ENCODE measurements at regions not wholly inside any gene's neighbourhood (a gene's known extent, or its start where the extent isn't known, plus 50 kb on each side); places are given as distances from the start of the nearest gene placed in this dataset.

DNA sequence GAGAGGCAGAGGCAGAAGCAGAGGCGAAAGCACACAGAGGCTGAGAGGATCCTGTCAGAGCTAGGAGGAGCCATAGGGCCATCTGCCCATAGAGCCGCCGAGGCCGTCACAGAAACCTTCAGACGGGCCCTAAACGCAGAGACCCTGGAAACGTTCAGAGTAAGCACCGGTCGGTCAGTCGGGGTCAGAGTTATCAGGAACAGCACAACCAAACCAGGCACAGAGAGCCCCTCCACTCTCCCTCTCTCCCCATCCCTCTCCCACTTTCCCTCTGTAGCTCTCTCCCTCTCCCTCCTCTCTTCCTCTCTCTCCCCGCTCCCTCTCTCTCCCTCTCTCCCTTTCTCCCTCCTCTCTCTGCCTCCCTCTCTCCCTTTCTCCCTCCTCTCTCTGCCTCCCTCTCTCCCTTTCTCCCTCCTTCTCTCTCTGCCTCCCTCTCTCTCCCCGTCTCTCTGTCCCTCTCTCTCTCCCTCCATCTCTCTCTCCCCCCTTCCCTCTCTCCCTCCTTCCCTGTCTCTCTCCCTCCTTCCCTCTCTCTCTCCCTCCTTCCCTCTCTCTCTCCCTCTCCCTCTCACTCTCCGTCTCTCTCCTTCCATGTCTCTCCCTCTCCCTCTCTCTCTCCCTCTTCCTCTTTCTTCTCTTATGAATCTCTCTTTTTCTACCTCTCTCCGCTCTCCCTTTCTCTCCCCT is 138.9 kb downstream of the C16orf95 start:
- H3K4me3 Mint-ChIP-seq = peak overlapping the region; percentile 12
- no peaks in the 10 kb centered on the region for H3K9me3 Mint-ChIP-seq
- no peak for DNase-seq (ENCODE audit: low spot score in 2 of 2, unreplicated experiment in 2 of 2)
- peaks cover 18% of the 10 kb centered on the region for H3K4me1 Mint-ChIP-seq
- TF ChIP-seq, protein P1, sequence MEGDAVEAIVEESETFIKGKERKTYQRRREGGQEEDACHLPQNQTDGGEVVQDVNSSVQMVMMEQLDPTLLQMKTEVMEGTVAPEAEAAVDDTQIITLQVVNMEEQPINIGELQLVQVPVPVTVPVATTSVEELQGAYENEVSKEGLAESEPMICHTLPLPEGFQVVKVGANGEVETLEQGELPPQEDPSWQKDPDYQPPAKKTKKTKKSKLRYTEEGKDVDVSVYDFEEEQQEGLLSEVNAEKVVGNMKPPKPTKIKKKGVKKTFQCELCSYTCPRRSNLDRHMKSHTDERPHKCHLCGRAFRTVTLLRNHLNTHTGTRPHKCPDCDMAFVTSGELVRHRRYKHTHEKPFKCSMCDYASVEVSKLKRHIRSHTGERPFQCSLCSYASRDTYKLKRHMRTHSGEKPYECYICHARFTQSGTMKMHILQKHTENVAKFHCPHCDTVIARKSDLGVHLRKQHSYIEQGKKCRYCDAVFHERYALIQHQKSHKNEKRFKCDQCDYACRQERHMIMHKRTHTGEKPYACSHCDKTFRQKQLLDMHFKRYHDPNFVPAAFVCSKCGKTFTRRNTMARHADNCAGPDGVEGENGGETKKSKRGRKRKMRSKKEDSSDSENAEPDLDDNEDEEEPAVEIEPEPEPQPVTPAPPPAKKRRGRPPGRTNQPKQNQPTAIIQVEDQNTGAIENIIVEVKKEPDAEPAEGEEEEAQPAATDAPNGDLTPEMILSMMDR (IDR thresholded peaks at IDR 0.05; ENCODE audit: unreplicated experiment) = no peak
- peaks cover 3% of the 10 kb centered on the region for H3K27me3 Mint-ChIP-seq (ENCODE audit: low read depth)
- H3K27ac Mint-ChIP-seq = peak overlapping the region; percentile 74
- no peaks in the 10 kb centered on the region for H3K36me3 Mint-ChIP-seq

GRCh38 chr16:87178977-87179376 is 138.2 kb downstream of the C16orf95 start:
- no peak for DNase-seq (ENCODE audit: low spot score in 2 of 2, unreplicated experiment in 2 of 2)

GRCh38 chr16:87180069-87180468 is 137.1 kb downstream of the C16orf95 start:
- peaks cover 3% of the 10 kb centered on the region for H3K27me3 Mint-ChIP-seq (ENCODE audit: low read depth)
- DNase-seq (ENCODE audit: low spot score in 2 of 2, unreplicated experiment in 2 of 2) = no peak
- TF ChIP-seq, protein P1 (IDR thresholded peaks at IDR 0.05; ENCODE audit: unreplicated experiment) = no peak
- no peaks in the 10 kb centered on the region for H3K36me3 Mint-ChIP-seq
- no peak overlapping the region for H3K27ac Mint-ChIP-seq
- H3K9me3 Mint-ChIP-seq = no peaks in the 10 kb centered on the region
- H3K4me1 Mint-ChIP-seq = peaks cover 18% of the 10 kb centered on the region
- H3K4me3 Mint-ChIP-seq = no peak overlapping the region

More at GRCh38 chr16:87178977-87179376, 138.2 kb downstream of the C16orf95 start:
- Mint-ChIP-seq H3K36me3 (no peaks in the 10 kb centered on the region), H3K27ac (no peak overlapping the region), H3K4me3 (no peak overlapping the region), H3K27me3 (ENCODE audit: low read depth) (peaks cover 3% of the 10 kb centered on the region), H3K9me3 (no peaks in the 10 kb centered on the region), H3K4me1 (peaks cover 18% of the 10 kb centered on the region)
- TF ChIP-seq, protein P1 (IDR thresholded peaks at IDR 0.05; ENCODE audit: unreplicated experiment) = no peak

- DNase-seq (ENCODE audit: low spot score in 2 of 2, unreplicated experiment in 2 of 2) = no peak
- TF ChIP-seq, protein P1 (IDR thresholded peaks at IDR 0.05; ENCODE audit: unreplicated experiment) = no peak
- H3K9me3 Mint-ChIP-seq = peaks cover 9% of the 10 kb centered on the region
- no peak overlapping the region for H3K27ac Mint-ChIP-seq
- H3K4me3 Mint-ChIP-seq = no peak overlapping the region
- H3K4me1 Mint-ChIP-seq = peaks cover 12% of the 10 kb centered on the region
- H3K36me3 Mint-ChIP-seq = no peaks in the 10 kb centered on the region
- H3K27me3 Mint-ChIP-seq (ENCODE audit: low read depth) = peaks cover 3% of the 10 kb centered on the region
Measured at GRCh38 chr16:87182759-87183158, 134.4 kb downstream of the C16orf95 start.

DNA sequence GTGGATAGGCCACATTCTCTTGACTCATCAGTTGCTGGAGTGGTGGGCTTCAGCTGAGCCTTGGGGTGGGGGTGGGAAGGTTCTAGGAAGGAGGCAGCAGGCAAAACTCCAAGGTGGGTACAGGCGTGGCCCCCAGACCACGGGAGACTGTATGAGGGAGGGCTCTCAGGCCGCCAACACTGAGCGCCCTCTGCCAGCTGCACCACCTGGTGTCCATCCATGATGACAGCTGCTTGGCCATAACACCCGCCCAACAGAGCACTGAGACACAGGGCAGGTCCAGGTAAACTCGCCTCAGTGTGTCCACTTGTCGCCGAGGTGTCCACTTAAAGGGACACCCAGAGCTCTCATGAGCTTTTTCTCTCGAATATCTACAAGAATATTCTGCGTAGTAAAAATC is 133.5 kb downstream of the C16orf95 start:
- no peak overlapping the region for H3K4me3 Mint-ChIP-seq
- no peak overlapping the region for H3K27ac Mint-ChIP-seq
- peaks cover 5% of the 10 kb centered on the region for H3K4me1 Mint-ChIP-seq
- H3K27me3 Mint-ChIP-seq (ENCODE audit: low read depth) = no peaks in the 10 kb centered on the region
- DNase-seq (ENCODE audit: low spot score in 2 of 2, unreplicated experiment in 2 of 2) = no peak
- peaks cover 9% of the 10 kb centered on the region for H3K9me3 Mint-ChIP-seq
- H3K36me3 Mint-ChIP-seq = no peaks in the 10 kb centered on the region
- TF ChIP-seq, protein P1 (IDR thresholded peaks at IDR 0.05; ENCODE audit: unreplicated experiment) = no peak
